ENCODE measurements at regions not wholly inside any gene's neighbourhood (a gene's known extent, or its start where the extent isn't known, plus 50 kb on each side); places are given as distances from the start of the nearest gene placed in this dataset.

DNA sequence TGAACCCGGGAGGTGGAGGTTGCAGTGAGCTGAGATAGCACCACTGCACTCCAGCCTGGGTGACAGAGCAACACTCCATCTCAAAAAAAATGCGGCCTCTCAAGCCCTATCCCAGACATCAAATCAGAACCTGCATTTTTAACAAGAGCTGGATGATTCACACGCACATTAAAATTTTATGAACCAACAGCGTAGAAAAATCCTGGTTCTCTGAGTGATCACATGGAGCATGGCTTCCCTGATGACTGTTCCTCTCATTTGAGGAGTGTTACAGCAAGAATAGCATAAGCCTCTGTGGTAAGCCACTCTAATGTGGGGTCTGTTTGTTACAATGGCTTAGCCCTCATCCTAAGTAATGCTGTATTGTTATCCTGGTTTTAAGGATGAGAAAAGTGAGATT is 163.6 kb downstream of the BRMS1L start:
- no peaks in the 10 kb centered on the region for H3K9me3 ChIP-seq (ENCODE audit: control insufficient read depth, insufficient read depth, low read depth, low read length)
- intact Hi-C loops (cut with micrococcal nuclease; ENCODE audit: unreplicated experiment) (no loop called here), in situ Hi-C loops (cut with HindIII; ENCODE audit: low pct_unique_long_range_greater_than_20kb, low sequenced_read_pairs) (no loop called here)
- no peak for TF ChIP-seq TCF7L2 (IDR thresholded peaks at IDR 0.05; ENCODE audit: low read depth, low read length)
- no peak for TF ChIP-seq REST (IDR thresholded peaks at IDR 0.05; ENCODE audit: insufficient read depth in 1 of 2, low read depth in 2 of 2, low read length in 1 of 2)
- no peak for TF ChIP-seq SIN3A (IDR thresholded peaks at IDR 0.05; ENCODE audit: borderline replicate concordance, insufficient read depth, low read depth, low read length)
- TF ChIP-seq, protein P1, sequence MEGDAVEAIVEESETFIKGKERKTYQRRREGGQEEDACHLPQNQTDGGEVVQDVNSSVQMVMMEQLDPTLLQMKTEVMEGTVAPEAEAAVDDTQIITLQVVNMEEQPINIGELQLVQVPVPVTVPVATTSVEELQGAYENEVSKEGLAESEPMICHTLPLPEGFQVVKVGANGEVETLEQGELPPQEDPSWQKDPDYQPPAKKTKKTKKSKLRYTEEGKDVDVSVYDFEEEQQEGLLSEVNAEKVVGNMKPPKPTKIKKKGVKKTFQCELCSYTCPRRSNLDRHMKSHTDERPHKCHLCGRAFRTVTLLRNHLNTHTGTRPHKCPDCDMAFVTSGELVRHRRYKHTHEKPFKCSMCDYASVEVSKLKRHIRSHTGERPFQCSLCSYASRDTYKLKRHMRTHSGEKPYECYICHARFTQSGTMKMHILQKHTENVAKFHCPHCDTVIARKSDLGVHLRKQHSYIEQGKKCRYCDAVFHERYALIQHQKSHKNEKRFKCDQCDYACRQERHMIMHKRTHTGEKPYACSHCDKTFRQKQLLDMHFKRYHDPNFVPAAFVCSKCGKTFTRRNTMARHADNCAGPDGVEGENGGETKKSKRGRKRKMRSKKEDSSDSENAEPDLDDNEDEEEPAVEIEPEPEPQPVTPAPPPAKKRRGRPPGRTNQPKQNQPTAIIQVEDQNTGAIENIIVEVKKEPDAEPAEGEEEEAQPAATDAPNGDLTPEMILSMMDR (IDR thresholded peaks at IDR 0.05): no peak
- no peak for TF ChIP-seq POLR2AphosphoS5 (IDR thresholded peaks at IDR 0.05; ENCODE audit: low read depth, low read length)
- H3K27me3 ChIP-seq (ENCODE audit: control insufficient read depth, insufficient read depth, low read length): no peaks in the 10 kb centered on the region
- POLR2A ChIA-PET: no interaction called here
- DNase-seq (ENCODE audit: low read depth, low spot score) (no peak), ATAC-seq (no peak)
- H3K36me3 ChIP-seq (ENCODE audit: control insufficient read depth, insufficient read depth, low read length): no peaks in the 10 kb centered on the region
- CTCF ChIA-PET: no interaction called here
- no peaks in the 10 kb centered on the region for H3K4me1 ChIP-seq (ENCODE audit: control insufficient read depth, insufficient read depth, low read length)
- no peak overlapping the region for H3K4me3 ChIP-seq (ENCODE audit: low read depth in 2 of 2, low read length in 2 of 2)
- no peak overlapping the region for H3K27ac ChIP-seq (ENCODE audit: low read length)
- no TSS peak for BruUV-seq (replicated peaks)

GRCh38 chr14:35988972-35989690 is 163.0 kb downstream of the BRMS1L start:
- Histone ChIP-seq H3K4me3 (ENCODE audit: low read depth in 2 of 2, low read length in 2 of 2) (no peak overlapping the region), H3K9me3 (ENCODE audit: control insufficient read depth, insufficient read depth, low read depth, low read length) (no peaks in the 10 kb centered on the region), H3K27ac (ENCODE audit: low read length) (no peak overlapping the region), H3K36me3 (ENCODE audit: control insufficient read depth, insufficient read depth, low read length) (no peaks in the 10 kb centered on the region), H3K4me1 (ENCODE audit: control insufficient read depth, insufficient read depth, low read length) (no peaks in the 10 kb centered on the region), H3K27me3 (ENCODE audit: control insufficient read depth, insufficient read depth, low read length) (no peaks in the 10 kb centered on the region)
- DNase-seq (ENCODE audit: low read depth, low spot score) (no peak), ATAC-seq (no peak)
- POLR2A ChIA-PET: no interaction called here
- in situ Hi-C loops (cut with HindIII; ENCODE audit: low pct_unique_long_range_greater_than_20kb, low sequenced_read_pairs) (no loop called here), intact Hi-C loops (cut with micrococcal nuclease; ENCODE audit: unreplicated experiment) (no loop called here)
- TF ChIP-seq REST (IDR thresholded peaks at IDR 0.05; ENCODE audit: insufficient read depth in 1 of 2, low read depth in 2 of 2, low read length in 1 of 2) (no peak), TCF7L2 (IDR thresholded peaks at IDR 0.05; ENCODE audit: low read depth, low read length) (no peak), POLR2AphosphoS5 (IDR thresholded peaks at IDR 0.05; ENCODE audit: low read depth, low read length) (no peak), SIN3A (IDR thresholded peaks at IDR 0.05; ENCODE audit: borderline replicate concordance, insufficient read depth, low read depth, low read length) (no peak)
- TF ChIP-seq, protein P1 (IDR thresholded peaks at IDR 0.05): no peak
- CTCF ChIA-PET: no interaction called here
- BruUV-seq (replicated peaks): no TSS peak

Measured in Panc1 (cell line).